ENCODE measurements at regions not wholly inside any gene's neighbourhood (a gene's known extent, or its start where the extent isn't known, plus 50 kb on each side); places are given as distances from the start of the nearest gene placed in this dataset.
"Not testable (repeated sequence)": the region's sequence is repeated elsewhere in the genome, so short reads cannot be mapped to it uniquely, and the experiment has no call there.

- no peaks in the 10 kb centered on the region for H3K9me2 ChIP-seq (ENCODE audit: insufficient read depth)
- H3F3A ChIP-seq (ENCODE audit: insufficient read depth): peaks cover 10% of the 10 kb centered on the region; the same call in 1 of the 2 replicates
- no peaks in the 10 kb centered on the region for H3K4me1 ChIP-seq (ENCODE audit: insufficient read depth)
- H3K9me3 ChIP-seq (ENCODE audit: low read depth): no peaks in the 10 kb centered on the region
- 9 to 10% methylated on average over 2 of the region's 2 CpGs for WGBS, 2 experiments (ENCODE audit: low coverage in 1 of 2, low lambda C conversion rate in 2 of 2, missing lambda C conversion rate in 2 of 2)
- no peak overlapping the region for H3K27ac ChIP-seq
- H3K27me3 ChIP-seq (replicated peaks; ENCODE audit: insufficient read depth): no peaks in the 10 kb centered on the region
- no peaks in the 10 kb centered on the region for H3K79me2 ChIP-seq (ENCODE audit: insufficient read depth)
- H3K36me3 ChIP-seq (ENCODE audit: low read depth): no peaks in the 10 kb centered on the region
- TF ChIP-seq EZH2 (IDR thresholded peaks at IDR 0.05; ENCODE audit: insufficient read depth, poor library complexity, severe bottlenecking) (no peak), EZH2phosphoT487 (IDR thresholded peaks at IDR 0.05; ENCODE audit: insufficient read depth, low read depth) (no peak)
- H3K4me3 ChIP-seq: no peak overlapping the region
- H3K9ac ChIP-seq: no peak overlapping the region
- no peak overlapping the region for H3K4me2 ChIP-seq (ENCODE audit: unreplicated experiment)
- no peak overlapping the region for H2AFZ ChIP-seq
- DNase-seq: peak; percentile 55
- H4K20me1 ChIP-seq (ENCODE audit: insufficient read depth): no peaks in the 10 kb centered on the region
- in situ Hi-C loops (cut with MboI): loop anchor here (25.0 kb wide), 3 partner anchors 755 to 1255 kb away; no protein-coding TSS in a partner anchor
Observed at GRCh38 chr7:81482600-81483186, 287.2 kb downstream of the HGF start.

DNA sequence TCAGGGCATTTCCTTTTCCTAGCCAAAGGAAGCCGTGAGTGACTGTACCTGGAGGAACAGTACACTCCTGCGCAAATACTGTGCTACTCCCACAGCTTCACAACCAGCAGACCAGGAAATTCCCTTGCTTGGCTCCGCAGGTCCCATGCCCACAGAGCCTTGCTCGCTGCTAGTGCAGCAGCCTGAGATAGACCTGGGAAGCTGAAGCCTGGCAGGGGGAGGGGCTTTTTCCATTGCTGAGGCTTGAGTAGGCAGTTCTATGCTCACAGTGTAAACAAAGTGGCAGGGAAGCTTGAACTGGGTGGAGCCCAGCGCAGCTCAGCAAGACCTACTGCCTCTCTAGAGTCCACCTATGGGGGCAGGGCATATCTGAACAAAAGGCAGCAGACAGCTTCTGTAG lies 291.2 kb downstream of the HGF start:
- H3K9ac ChIP-seq: no peak overlapping the region
- in situ Hi-C loops (cut with MboI): loop anchor here (25.0 kb wide), 3 partner anchors 759 to 1259 kb away; no protein-coding TSS in a partner anchor
- H3K4me1 ChIP-seq (ENCODE audit: insufficient read depth): no peaks in the 10 kb centered on the region
- no peaks in the 10 kb centered on the region for H4K20me1 ChIP-seq (ENCODE audit: insufficient read depth)
- no peak overlapping the region for H2AFZ ChIP-seq
- no peaks in the 10 kb centered on the region for H3K9me3 ChIP-seq (ENCODE audit: low read depth)
- H3K27me3 ChIP-seq (replicated peaks; ENCODE audit: insufficient read depth): no peaks in the 10 kb centered on the region
- no peaks in the 10 kb centered on the region for H3K9me2 ChIP-seq (ENCODE audit: insufficient read depth)
- no peak for DNase-seq
- H3K4me3 ChIP-seq: no peak overlapping the region
- H3K27ac ChIP-seq: no peak overlapping the region
- H3K4me2 ChIP-seq (ENCODE audit: unreplicated experiment): no peak overlapping the region
- H3K36me3 ChIP-seq (ENCODE audit: low read depth): no peaks in the 10 kb centered on the region
- H3K79me2 ChIP-seq (ENCODE audit: insufficient read depth): no peaks in the 10 kb centered on the region
- peaks cover under 1% of the 10 kb centered on the region; the same call in 1 of the 2 replicates for H3F3A ChIP-seq (ENCODE audit: insufficient read depth)
- 83 to 92% methylated on average over 5 of the region's 5 CpGs for WGBS, 2 experiments (ENCODE audit: low coverage in 1 of 2, low lambda C conversion rate in 2 of 2, missing lambda C conversion rate in 2 of 2)
- TF ChIP-seq EZH2phosphoT487 (IDR thresholded peaks at IDR 0.05; ENCODE audit: insufficient read depth, low read depth): no peak
- no peak for TF ChIP-seq EZH2 (IDR thresholded peaks at IDR 0.05; ENCODE audit: insufficient read depth, poor library complexity, severe bottlenecking)

DNA sequence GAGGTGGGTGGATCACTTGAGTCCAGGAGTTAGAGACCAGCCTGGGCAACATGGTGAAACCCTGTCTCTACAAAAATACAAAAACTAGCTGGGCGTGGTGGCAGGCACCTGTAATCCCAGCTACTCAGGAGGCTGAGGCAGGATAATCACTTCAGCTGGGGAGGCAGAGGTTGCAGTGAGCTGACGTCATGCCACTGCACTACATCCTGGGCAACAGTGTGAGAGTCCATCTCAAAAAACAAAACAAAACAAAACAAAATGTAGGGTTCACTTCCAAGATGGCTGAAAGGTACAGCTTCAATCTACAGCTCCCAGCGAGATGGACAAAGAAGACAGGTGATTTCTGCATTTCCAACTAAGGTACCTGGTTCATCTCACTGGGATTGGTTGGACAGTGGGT lies 291.6 kb downstream of the HGF start:
- not testable (repeated sequence) for H2AFZ ChIP-seq; H3K9ac ChIP-seq; H4K20me1 ChIP-seq (ENCODE audit: insufficient read depth); H3K4me2 ChIP-seq (ENCODE audit: unreplicated experiment); H3K4me1 ChIP-seq (ENCODE audit: insufficient read depth); DNase-seq; H3K9me2 ChIP-seq (ENCODE audit: insufficient read depth); H3K9me3 ChIP-seq (ENCODE audit: low read depth); H3K36me3 ChIP-seq (ENCODE audit: low read depth); H3K79me2 ChIP-seq (ENCODE audit: insufficient read depth); H3F3A ChIP-seq (ENCODE audit: insufficient read depth); H3K27me3 ChIP-seq (replicated peaks; ENCODE audit: insufficient read depth); H3K4me3 ChIP-seq; H3K27ac ChIP-seq
- in situ Hi-C loops (cut with MboI): loop anchor here (25.0 kb wide), 3 partner anchors 759 to 1259 kb away; no protein-coding TSS in a partner anchor
- 69 to 72% methylated on average over 3 of the region's 3 CpGs for WGBS, 2 experiments (ENCODE audit: low coverage in 1 of 2, low lambda C conversion rate in 2 of 2, missing lambda C conversion rate in 2 of 2)

GRCh38 chr7:81473236-81473635 lies 296.6 kb downstream of the HGF start:
- Histone ChIP-seq H3K4me3 (no peak overlapping the region), H3K9me3 (ENCODE audit: low read depth) (no peaks in the 10 kb centered on the region), H3F3A (ENCODE audit: insufficient read depth) (no peaks in the 10 kb centered on the region), H4K20me1 (ENCODE audit: insufficient read depth) (no peaks in the 10 kb centered on the region), H3K9me2 (ENCODE audit: insufficient read depth) (no peaks in the 10 kb centered on the region), H3K4me1 (ENCODE audit: insufficient read depth) (no peaks in the 10 kb centered on the region; the same call in 1 of the 2 replicates), H2AFZ (no peak overlapping the region), H3K27ac (no peak overlapping the region), H3K79me2 (ENCODE audit: insufficient read depth) (no peaks in the 10 kb centered on the region), H3K4me2 (ENCODE audit: unreplicated experiment) (no peak overlapping the region), H3K27me3 (replicated peaks; ENCODE audit: insufficient read depth) (no peaks in the 10 kb centered on the region), H3K9ac (no peak overlapping the region), H3K36me3 (ENCODE audit: low read depth) (no peaks in the 10 kb centered on the region)
- in situ Hi-C loops (cut with MboI): loop anchor here (25.0 kb wide), 1 partner anchor 1036 kb away; no protein-coding TSS in a partner anchor
- WGBS, 2 experiments (ENCODE audit: low coverage in 1 of 2, low lambda C conversion rate in 2 of 2, missing lambda C conversion rate in 2 of 2): 87 to 88% methylated on average over 5 to 6 of the region's 6 CpGs
- no peak for TF ChIP-seq EZH2phosphoT487 (IDR thresholded peaks at IDR 0.05; ENCODE audit: insufficient read depth, low read depth)
- TF ChIP-seq EZH2 (IDR thresholded peaks at IDR 0.05; ENCODE audit: insufficient read depth, poor library complexity, severe bottlenecking): no peak
- DNase-seq: no peak
